Ascending aorta (tissue), 2 donors: ENCODE measurements at regions not wholly inside any gene's neighbourhood (a gene's known extent, or its start where the extent isn't known, plus 50 kb on each side); places are given as distances from the start of the nearest gene placed in this dataset.

ENCODE experiments used
- DNase-seq, 2 donors: peaks; one replicate each; pipeline ENCODE4 v3.0.0-alpha.2; 2019; ENCODE audit warnings: low spot score in 2 of 2
- H3K27ac ChIP-seq, 2 donors: fragments of 200-600 bp; sonication (generic); one replicate each; pipeline ENCODE4 v1.5.1; 2016 to 2017; ENCODE audit warnings: mild to moderate bottlenecking in 1 of 2
- H3K27me3 ChIP-seq: fragments of 200-600 bp; sonication (generic); one replicate; pipeline ENCODE4 v1.5.1; 2017
- H3K36me3 ChIP-seq, 2 donors: fragments of 200-600 bp; sonication (generic); one replicate each; pipeline ENCODE4 v1.5.1; 2016
- H3K4me1 ChIP-seq, 2 donors: fragments of 200-600 bp; sonication (generic); one replicate each; pipeline ENCODE4 v1.5.1; 2016 to 2017; ENCODE audit warnings: mild to moderate bottlenecking in 1 of 2
- H3K4me3 ChIP-seq, 2 donors: fragments of 200-600 bp; sonication (generic); one replicate each; pipeline ENCODE4 v1.5.1; 2016 to 2017; ENCODE audit warnings: mild to moderate bottlenecking in 1 of 2
- H3K9me3 ChIP-seq, 2 donors: fragments of 200-600 bp; sonication (generic); one replicate each; pipeline ENCODE4 v1.5.1; 2016
- intact Hi-C: fragments of 100-400 bp; cut with DNase I; formaldehyde crosslinking; loops from one replicate; pipeline ENCODE4 v1.15.1; 2023
- TF ChIP-seq, protein P1 (sequence below), 3 experiments: fragments of 200-600 bp in 2 of 3; fragments of 450-650 bp in 1 of 3; sonication (generic) in 2 of 3; IDR thresholded peaks; one replicate each; pipeline ENCODE4 v1.5.1; 2016 to 2019; ENCODE audit warnings: antibody characterized with exemption in 3 of 3, mild to moderate bottlenecking in 1 of 3, moderate library complexity in 1 of 3

DNA sequence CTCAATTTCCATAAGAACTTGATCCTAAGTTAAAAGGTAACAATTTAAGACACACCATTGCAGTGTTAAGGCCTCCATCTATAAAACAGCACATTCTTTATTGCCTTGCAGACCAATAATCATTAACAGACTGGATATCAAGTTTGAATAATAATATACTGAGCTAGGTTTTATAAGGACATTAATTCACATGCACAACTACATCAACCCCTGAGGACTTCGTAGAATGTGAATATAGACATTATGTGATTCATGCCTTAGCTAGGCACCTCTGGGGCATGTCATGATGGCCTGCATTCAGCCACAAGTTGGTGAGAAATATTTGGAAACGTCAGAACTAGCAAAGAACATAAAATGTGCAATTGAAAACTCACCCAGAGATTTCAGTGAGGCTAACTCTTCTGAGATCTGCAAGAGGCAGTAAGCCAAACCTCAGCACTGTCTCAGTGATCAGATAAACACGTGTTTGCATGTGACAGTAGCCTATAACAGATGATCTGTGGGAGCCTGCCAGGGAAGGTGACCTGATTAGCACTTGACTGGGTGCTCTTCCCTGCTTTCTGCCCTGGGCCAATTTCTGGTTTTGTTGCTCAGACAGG is 492.2 kb downstream of the FLRT2 start:
- Histone ChIP-seq H3K9me3 (no peaks in the 10 kb centered on the region), H3K4me3 (no peak overlapping the region), H3K27ac (no peak overlapping the region), H3K27me3 (no peaks in the 10 kb centered on the region), H3K4me1 (no peaks in the 10 kb centered on the region), H3K36me3 (no peaks in the 10 kb centered on the region)
- intact Hi-C loops, result no loop called here
- TF ChIP-seq, protein P1, sequence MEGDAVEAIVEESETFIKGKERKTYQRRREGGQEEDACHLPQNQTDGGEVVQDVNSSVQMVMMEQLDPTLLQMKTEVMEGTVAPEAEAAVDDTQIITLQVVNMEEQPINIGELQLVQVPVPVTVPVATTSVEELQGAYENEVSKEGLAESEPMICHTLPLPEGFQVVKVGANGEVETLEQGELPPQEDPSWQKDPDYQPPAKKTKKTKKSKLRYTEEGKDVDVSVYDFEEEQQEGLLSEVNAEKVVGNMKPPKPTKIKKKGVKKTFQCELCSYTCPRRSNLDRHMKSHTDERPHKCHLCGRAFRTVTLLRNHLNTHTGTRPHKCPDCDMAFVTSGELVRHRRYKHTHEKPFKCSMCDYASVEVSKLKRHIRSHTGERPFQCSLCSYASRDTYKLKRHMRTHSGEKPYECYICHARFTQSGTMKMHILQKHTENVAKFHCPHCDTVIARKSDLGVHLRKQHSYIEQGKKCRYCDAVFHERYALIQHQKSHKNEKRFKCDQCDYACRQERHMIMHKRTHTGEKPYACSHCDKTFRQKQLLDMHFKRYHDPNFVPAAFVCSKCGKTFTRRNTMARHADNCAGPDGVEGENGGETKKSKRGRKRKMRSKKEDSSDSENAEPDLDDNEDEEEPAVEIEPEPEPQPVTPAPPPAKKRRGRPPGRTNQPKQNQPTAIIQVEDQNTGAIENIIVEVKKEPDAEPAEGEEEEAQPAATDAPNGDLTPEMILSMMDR (IDR thresholded peaks at IDR 0.05), result no peak
- no peak for DNase-seq

GRCh38 chr14:86020841-86021240 is 490.9 kb downstream of the FLRT2 start:
- Histone ChIP-seq H3K36me3 (no peaks in the 10 kb centered on the region), H3K9me3 (no peaks in the 10 kb centered on the region), H3K4me3 (no peak overlapping the region), H3K4me1 (no peaks in the 10 kb centered on the region), H3K27me3 (no peaks in the 10 kb centered on the region), H3K27ac (no peak overlapping the region)
- TF ChIP-seq, protein P1 (IDR thresholded peaks at IDR 0.05), result no peak
- no peak for DNase-seq
- intact Hi-C loops, result no loop called here

DNA sequence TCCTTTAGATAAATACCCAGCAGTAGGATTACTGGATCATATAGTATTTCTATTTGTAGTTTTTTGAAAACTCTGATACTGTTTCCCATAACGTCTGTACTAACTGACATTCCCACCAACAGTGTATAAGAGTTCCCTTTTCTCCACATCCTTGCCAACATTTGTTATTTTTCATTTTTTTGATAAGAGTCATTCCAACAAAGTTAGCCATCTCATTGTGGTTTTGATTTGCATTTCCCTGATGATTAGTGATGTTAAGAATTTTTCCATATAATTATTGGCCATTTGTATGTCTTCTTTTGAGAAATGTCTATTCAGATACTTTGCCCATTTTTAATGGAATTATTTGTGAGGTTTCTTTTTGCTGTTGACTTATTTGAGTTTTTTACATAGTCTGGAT is 486.0 kb downstream of the FLRT2 start:
- intact Hi-C loops, result no loop called here
- H3K27ac ChIP-seq, result no peak overlapping the region
- H3K36me3 ChIP-seq, result no peaks in the 10 kb centered on the region
- TF ChIP-seq, protein P1 (IDR thresholded peaks at IDR 0.05), result no peak
- no peaks in the 10 kb centered on the region for H3K9me3 ChIP-seq
- H3K27me3 ChIP-seq, result no peaks in the 10 kb centered on the region
- H3K4me1 ChIP-seq, result no peaks in the 10 kb centered on the region
- H3K4me3 ChIP-seq, result no peak overlapping the region
- no peak for DNase-seq

GRCh38 chr14:86015511-86015910 is 485.6 kb downstream of the FLRT2 start:
- DNase-seq, result no peak
- TF ChIP-seq, protein P1 (IDR thresholded peaks at IDR 0.05), result no peak
- no peaks in the 10 kb centered on the region for H3K9me3 ChIP-seq
- H3K4me3 ChIP-seq, result no peak overlapping the region
- H3K27ac ChIP-seq, result no peak overlapping the region
- no peaks in the 10 kb centered on the region for H3K4me1 ChIP-seq
- intact Hi-C loops, result no loop called here
- no peaks in the 10 kb centered on the region for H3K36me3 ChIP-seq
- H3K27me3 ChIP-seq, result no peaks in the 10 kb centered on the region

- no peaks in the 10 kb centered on the region for H3K36me3 ChIP-seq
- TF ChIP-seq, protein P1 (IDR thresholded peaks at IDR 0.05), result no peak
- H3K27me3 ChIP-seq, result no peaks in the 10 kb centered on the region
- no peak overlapping the region for H3K27ac ChIP-seq
- no peak for DNase-seq
- no peak overlapping the region for H3K4me3 ChIP-seq
- no peaks in the 10 kb centered on the region for H3K9me3 ChIP-seq
- intact Hi-C loops, result no loop called here
- H3K4me1 ChIP-seq, result no peaks in the 10 kb centered on the region
Measured at GRCh38 chr14:86013641-86014040, 483.7 kb downstream of the FLRT2 start.

DNA sequence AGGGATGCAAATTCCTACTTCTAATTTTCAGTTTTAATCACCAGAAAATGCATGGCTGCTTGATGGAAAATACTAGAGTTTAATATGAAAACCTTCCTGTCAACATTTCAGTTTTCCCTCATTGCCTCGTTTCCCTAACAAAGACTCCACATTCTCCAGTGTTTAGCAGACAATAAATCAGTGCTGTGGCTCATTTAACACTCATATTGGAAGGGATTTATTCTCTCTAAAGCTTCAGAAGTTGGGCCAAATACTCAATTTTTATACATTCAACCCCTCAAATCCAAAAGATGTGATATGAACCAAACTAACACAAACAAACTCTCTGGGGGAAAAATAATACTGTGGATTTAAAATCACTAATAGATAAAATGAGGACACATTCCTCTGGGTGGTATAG is 482.5 kb downstream of the FLRT2 start:
- Histone ChIP-seq H3K4me1 (no peaks in the 10 kb centered on the region), H3K27me3 (no peaks in the 10 kb centered on the region), H3K9me3 (no peaks in the 10 kb centered on the region), H3K27ac (no peak overlapping the region), H3K4me3 (no peak overlapping the region), H3K36me3 (no peaks in the 10 kb centered on the region)
- TF ChIP-seq, protein P1 (IDR thresholded peaks at IDR 0.05), result no peak
- intact Hi-C loops, result no loop called here
- DNase-seq, result no peak
